ENCODE measurements at regions not wholly inside any gene's neighbourhood (a gene's known extent, or its start where the extent isn't known, plus 50 kb on each side); places are given as distances from the start of the nearest gene placed in this dataset.

GRCh38 chr6:74745670-74746069, 460.2 kb downstream of the COL12A1 start:
- no peak overlapping the region for H3K4me3 ChIP-seq (ENCODE audit: low read depth, low read length)
- no peak for DNase-seq (ENCODE audit: low read depth)
- no peak for TF ChIP-seq CTCF (IDR thresholded peaks at IDR 0.05; ENCODE audit: insufficient read depth, low read length)

GRCh38 chr6:74742793-74743508, 462.9 kb downstream of the COL12A1 start:
- TF ChIP-seq CTCF (IDR thresholded peaks at IDR 0.05; ENCODE audit: insufficient read depth, low read length): no peak
- DNase-seq (ENCODE audit: low read depth): no peak
- no peak overlapping the region for H3K4me3 ChIP-seq (ENCODE audit: low read depth, low read length)

- DNase-seq (ENCODE audit: low read depth): no peak
- TF ChIP-seq CTCF (IDR thresholded peaks at IDR 0.05; ENCODE audit: insufficient read depth, low read length): no peak
- no peak overlapping the region for H3K4me3 ChIP-seq (ENCODE audit: low read depth, low read length)
Measured at GRCh38 chr6:74741646-74742045, 464.2 kb downstream of the COL12A1 start.

GRCh38 chr6:74735304-74735703, 470.5 kb downstream of the COL12A1 start:
- H3K4me3 ChIP-seq (ENCODE audit: low read depth, low read length): no peak overlapping the region
- DNase-seq (ENCODE audit: low read depth): peak; percentile 91
- no peak for TF ChIP-seq CTCF (IDR thresholded peaks at IDR 0.05; ENCODE audit: insufficient read depth, low read length)

- H3K4me3 ChIP-seq (ENCODE audit: low read depth, low read length): no peak overlapping the region
- peak; percentile 26 for DNase-seq (ENCODE audit: low read depth)
- no peak for TF ChIP-seq CTCF (IDR thresholded peaks at IDR 0.05; ENCODE audit: insufficient read depth, low read length)
Measured at GRCh38 chr6:74734901-74735300, 471.0 kb downstream of the COL12A1 start.

- peak; percentile 35 for DNase-seq (ENCODE audit: low read depth)
- H3K4me3 ChIP-seq (ENCODE audit: low read depth, low read length): no peak overlapping the region
- no peak for TF ChIP-seq CTCF (IDR thresholded peaks at IDR 0.05; ENCODE audit: insufficient read depth, low read length)
Measured at GRCh38 chr6:74733830-74734620, 471.8 kb downstream of the COL12A1 start.

Data from fibroblast of the aortic adventitia (primary cell).